EL (cell line): ENCODE measurements at regions not wholly inside any gene's neighbourhood (a gene's known extent, or its start where the extent isn't known, plus 50 kb on each side); places are given as distances from the start of the nearest gene placed in this dataset.
A peak's percentile ranks its signal among the peaks of the same experiment; 100 is the strongest.

Source experiments
- DNase-seq: peaks from one replicate; pipeline ENCODE4 v3.0.0-alpha.2; 2016

DNA sequence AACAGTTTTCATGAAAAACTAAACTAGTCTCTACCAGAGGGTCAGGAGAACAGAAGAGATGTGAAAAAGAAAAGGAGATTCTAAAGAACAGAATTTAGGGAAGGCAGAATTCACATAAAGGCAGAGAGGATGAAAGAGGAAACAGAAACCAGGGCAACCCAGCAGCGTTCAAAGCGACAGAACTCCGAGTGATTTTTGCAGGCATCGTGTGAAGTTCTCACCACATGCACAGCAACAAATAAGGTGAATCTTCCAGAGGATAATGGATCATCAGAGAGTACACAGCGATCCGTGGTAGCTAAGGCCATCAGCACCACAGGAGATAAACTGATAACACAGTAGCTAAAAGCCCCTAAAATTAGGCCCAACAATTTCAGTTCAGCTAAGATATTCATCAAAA, 250.8 kb upstream of the THBS1 start:
- no peak for DNase-seq

DNA sequence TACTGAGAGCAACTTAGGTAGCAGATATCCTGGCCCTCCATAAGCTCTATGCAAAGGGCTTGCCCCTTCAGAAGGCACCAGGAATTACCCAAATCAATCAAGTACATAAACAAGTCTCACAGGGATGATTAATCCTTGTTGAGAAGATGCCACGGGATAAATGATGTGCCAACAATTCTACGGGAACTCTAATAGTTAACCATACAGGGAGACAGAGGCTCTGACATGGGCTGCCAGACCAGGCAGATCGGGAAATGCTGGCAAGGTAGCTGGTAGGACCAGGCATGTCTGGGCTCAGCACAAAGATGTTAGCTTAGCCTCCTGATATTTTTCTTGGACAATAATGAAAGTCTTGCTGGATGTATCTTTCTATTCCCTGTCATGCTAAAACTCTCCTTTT, 249.3 kb upstream of the THBS1 start:
- no peak for DNase-seq

- DNase-seq: no peak
Observed at GRCh38 chr15:39332846-39333245, 248.0 kb upstream of the THBS1 start.

- no peak for DNase-seq
Observed at GRCh38 chr15:39333393-39333792, 247.5 kb upstream of the THBS1 start.

GRCh38 chr15:39333896-39334295, 247.0 kb upstream of the THBS1 start:
- no peak for DNase-seq

DNA sequence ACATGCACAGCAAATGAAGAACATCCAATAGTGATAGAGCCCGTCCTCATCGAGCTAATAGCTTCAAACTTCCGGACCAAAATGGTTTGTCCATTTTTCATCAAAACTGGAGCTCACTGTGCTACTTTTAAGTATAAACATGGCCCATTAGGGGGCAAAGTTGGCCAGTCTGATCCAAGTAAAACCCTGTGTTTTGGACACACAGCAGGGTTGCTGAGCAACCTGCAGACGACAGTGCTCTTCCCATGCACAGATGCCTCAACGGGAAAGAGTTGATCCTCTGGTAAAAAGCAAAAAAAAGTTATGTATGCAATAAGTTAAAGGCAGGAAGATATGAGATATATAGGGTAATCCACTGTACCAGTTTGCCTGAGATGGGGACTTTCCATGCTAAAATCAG, 244.0 kb upstream of the THBS1 start:
- DNase-seq: no peak

DNA sequence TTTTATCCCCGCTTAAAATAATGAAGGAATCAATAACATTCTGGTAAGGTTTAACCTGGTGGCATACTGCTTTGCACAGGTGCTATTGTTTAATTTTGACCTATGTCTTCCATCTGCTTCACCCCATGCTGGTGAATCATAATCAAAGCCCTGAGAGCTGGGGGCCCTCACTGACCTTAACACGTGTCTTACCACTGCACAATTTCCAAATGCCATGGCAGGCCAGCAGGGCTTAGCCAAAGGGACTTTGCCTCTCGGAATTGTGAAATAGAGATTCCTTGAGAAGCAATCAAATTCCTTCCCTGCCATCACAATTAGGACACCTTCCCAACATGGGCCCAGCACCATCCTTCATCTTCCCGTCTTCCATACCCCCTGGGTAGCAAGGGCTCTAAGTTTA, 242.6 kb upstream of the THBS1 start:
- no peak for DNase-seq

DNA sequence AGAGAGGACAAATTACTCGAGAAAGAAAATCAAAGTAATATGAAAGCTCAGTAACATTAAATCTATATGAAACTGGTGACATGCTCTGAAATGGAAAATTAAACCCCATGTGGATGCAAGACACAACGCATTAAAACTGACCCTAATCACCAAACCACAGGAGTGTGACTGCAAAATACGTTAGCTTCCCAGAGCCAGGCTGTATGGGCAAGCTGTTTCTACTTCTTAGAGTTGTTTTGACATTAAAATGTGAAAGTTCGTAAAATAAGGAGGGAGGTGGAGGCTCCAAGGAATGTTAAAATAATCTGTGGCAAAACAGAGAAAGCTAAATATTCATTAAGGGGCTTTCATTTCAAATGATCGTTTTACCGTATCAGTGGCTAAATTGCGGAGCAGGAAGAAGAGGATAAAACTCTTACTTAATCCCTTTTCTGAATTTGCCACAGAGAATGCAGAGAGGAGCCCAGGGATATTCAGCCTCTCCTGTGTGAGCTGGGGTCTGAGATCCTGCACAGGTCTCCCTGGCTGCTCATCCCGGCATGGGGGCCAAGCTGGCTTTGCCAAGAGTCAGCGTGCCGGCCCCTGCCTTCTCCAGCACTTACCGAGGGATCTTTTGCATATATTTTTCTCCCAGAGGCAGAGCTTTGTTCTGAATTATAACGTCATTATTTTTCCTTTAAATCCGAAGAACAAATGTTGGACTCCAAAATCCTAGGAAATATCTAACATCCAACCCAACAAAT, 239.8 kb upstream of the THBS1 start:
- no peak for DNase-seq

DNA sequence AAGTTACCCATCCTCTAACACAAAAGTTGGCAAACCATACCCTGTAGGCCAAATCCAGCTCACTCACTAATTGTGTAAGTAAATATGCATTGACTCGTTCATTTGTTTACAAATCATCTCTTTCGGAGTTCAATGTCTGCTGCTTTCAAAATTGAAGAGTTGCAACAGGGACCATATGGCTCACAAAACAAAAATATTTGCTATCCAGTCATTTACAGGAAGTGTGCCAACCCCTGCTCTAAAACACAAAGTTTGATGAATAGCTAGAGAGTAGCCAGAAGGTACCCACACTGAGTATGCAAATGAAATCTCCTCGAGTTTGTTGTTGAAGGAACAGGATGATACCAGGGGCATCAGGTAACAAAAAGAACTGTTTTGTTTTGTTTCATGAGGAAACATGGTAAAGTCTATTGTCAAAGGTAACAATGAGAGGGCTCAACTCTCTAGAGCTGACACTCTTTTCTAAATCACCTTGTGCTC, 236.2 kb upstream of the THBS1 start:
- DNase-seq: no peak

GRCh38 chr15:39345176-39345575, 235.7 kb upstream of the THBS1 start:
- DNase-seq: no peak

DNA sequence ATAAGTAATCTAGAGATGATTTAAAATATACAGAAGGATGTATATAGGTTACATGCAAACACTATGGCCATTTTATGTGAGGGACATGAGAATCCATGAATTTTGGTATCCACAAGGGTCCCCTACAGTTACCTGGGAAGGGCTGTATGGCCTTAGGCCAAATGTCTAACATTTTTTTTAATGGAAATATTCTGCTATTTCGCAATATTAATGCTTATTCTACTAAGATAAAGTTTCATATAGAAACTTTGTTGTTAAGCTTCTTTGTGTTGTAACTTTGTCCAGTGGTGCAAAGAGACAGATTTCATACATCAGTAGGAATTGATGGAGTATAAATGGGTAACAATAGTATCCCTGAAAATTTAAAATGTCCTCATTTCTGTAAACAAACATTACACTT, 233.4 kb upstream of the THBS1 start:
- DNase-seq: no peak

DNA sequence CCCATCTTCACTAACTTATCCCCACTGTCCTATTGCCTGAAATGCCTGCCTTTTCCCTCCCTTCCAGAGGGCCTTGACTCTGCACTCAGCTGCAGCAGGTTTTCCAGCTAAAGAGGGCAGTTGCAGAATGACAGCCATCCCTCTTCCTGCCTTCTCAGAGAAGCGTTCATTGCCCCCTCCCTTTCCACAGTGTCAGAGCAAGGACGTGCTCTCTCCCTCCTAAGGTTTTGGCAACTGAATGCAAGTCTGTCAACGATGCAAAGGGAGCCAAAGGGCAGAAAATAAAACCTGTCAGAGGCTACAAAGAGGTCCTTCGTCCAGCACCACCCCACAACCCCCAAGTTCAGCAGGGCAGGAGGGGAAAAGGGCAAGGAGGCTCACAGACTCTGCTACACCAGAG, 230.1 kb upstream of the THBS1 start:
- DNase-seq: no peak

DNA sequence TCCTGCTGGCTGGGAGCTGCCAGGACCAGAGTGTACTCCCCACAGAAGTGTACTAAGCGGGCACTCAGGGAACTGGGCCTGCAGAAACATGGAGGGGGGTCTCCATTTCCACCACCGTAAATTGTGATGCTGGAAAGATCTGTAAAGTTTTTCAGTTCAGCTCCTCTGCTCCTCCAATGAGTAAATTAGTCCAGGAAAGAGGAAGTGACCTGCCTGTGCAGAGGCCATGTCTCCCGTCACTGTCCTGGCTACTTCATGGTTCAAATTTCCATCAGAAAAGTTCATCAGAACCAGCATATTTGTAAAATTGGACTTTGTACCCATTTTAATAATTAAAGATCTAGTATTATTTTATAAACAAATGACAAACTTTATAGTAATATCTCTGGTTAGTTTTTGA, 226.7 kb upstream of the THBS1 start:
- no peak for DNase-seq

DNA sequence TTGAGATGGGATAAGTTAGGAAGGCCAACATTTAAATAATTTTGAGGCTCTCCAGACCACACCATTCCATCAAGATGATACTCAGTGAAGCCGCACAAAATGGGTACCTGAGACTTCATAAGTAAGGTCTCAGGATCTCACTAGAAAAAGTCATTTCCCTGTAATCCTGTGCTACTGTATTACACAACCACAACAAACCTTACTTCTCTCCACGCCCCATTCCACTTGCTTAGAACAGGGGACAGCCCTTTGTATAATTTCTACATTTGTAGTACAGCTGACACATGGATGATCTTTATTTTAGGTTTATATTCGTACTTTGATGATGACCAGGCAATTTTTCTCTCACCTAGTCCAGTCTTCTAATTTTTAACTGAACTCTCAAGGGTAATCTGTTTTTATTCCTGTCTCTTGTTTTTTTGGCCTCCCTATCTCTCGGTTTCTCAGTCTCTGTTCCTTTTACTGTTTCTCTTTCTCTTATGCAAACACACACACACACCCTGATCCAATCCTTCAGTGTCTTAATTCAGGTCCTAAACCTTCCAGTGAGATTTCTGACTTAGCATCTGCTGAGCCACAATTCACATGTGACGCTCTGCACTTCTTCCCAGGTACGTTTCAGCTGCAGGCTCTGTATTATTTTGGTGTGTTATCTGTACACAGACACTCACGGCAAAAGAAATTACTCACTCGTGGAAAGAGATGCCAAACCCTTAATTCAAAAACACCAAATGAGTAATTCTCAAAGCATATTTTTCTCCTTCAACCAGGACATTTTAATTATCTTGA, 223.2 kb upstream of the THBS1 start:
- DNase-seq: peak; percentile 9

DNA sequence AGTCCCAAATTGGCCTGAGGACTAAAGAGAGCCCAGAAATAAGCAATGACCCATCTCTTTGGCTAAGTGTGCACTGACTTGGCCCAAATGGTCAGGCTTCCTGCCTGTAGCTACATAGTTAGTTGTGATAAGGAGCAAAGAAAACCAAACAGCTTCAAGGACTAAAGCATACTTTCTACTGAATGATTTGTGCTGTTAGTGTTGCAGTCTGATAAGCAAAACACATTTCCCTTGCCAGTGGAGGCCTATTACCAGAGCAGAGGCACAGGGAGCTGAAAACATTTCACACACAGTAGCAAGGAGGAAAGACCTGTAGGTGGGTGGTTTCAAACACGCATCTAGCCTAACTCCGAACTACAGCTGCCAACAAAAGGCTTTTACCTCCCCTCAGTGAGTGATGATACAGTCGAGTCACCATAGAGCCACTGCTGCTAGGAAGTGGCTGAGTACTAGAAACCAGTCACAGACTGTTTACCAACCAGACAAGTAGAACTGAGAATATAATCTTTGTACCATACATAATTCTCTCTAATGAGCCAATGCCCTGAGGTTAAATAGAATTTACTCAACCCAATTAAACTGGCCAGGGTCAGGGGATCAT, 222.3 kb upstream of the THBS1 start:
- peak; percentile 71 for DNase-seq

- DNase-seq: no peak
Observed at GRCh38 chr15:39359771-39360170, 221.1 kb upstream of the THBS1 start.

- DNase-seq: peak; percentile 51
Observed at GRCh38 chr15:39360452-39360851, 220.4 kb upstream of the THBS1 start.

DNA sequence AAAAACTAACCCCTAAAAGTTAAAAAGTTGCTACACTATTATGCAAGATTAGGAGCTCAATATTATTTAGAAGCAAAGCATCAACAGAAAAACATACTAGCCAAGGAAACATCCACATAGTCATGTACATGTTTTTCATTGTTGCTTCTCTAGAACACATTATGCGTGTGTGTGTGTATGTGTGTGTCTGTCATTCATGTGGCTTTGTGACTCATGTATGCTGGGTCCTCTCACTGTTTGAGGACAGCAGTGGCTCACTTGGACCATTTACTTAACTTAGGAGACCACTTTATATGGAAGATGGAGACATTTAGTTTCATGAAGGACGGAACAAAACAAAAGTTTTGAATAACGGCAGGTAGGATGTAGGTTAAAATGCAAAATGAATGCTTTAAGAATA, 219.4 kb upstream of the THBS1 start:
- no peak for DNase-seq

DNA sequence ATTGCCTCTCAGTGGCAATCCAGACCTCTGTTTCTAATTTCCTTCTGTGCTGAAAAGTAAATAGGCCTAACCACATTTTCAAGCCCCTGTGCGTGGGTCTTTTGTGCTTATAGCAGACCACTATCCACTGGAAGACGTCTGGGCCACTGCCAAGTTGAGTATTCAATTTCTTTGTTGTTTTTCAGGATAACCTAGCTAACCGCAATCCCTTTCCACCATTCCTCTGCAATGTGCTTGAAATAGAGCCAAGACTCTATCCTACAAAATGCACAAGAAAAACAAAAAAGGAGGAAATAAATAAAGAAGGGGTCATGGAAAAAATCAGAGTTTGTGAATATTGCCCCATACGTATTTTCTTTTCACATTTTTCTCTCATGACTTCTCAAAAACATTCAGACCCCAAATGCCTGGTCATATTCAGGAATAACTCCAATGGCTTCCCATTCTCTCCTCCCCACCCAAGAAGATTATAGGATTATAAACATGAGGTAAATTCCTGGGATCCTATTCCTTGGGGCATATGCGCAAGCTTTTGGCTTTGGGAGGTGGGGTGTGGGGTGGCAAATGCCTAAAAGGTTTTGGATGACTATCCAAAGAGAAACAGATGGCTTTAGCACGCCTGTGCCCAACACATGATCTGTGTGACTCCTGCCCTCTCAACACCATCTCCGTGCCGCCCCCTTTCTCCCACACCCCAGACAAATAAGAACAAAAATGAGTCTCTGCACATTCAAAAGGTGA, 217.9 kb upstream of the THBS1 start:
- DNase-seq: peak; percentile 97

DNA sequence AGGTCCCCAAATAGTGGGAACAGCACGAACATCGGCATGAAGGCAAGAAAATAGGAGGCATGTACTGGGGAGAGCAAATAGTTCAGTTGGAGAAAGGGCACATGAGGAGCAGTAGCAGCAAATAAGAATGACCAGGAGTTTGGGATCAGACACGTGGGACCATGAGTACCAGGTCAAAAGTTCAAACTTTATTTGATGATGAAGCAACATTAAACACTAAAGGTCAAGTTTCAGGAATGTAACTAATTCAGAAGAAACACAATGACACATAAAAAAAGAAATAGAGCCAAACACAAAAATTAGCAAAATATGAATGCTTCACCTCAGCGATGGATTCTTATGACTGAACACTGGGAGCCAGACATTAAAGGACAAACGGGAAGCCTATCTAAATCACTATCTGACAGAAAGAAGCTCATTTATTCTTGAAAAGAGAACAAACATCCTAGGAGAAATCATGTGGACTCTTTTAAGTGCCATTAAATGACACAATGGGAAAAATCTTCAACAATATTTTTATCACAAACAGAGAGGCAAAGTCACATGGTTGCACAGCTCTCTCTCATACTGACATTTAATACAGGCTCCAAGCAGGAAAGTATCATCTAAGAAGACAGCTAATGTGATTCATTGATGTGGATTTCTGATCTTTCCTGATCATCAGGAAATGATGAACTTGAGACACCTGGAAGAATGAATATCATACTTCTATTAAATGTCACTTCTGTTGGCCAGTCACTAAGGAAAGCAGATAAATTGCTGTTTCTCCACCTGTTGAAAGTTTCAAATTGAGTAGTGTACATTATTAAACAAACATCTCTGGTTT, 216.9 kb upstream of the THBS1 start:
- peak; percentile 90 for DNase-seq

- DNase-seq: no peak
Observed at GRCh38 chr15:39364721-39365120, 216.2 kb upstream of the THBS1 start.

- no peak for DNase-seq
Observed at GRCh38 chr15:39365161-39365560, 215.7 kb upstream of the THBS1 start.
